ENCODE measurements at regions not wholly inside any gene's neighbourhood (a gene's known extent, or its start where the extent isn't known, plus 50 kb on each side); places are given as distances from the start of the nearest gene placed in this dataset.
"Not testable (repeated sequence)": the region's sequence is repeated elsewhere in the genome, so short reads cannot be mapped to it uniquely, and the experiment has no call there.

DNA sequence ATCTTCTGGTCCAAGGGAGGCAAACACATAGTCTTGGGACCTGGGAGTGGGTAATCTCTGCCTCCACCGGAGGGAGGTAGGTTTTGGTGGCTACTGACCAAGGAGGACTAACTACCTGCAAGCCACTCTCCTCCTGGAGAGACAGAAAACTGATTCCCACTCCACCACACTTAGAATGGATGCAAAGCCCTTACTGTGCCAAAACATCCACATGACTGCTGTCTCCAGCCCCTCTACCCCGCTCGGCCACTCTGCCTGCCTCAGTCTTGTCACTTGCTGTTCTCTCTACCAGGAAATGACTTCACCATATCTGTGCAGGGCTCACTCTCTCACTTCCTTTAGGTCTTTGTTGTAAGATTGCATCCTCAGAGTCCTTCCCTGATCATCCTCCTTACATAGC is 129.5 kb upstream of the ARG1 start:
- H3K4me1 ChIP-seq: no peaks in the 10 kb centered on the region
- no peak for TF ChIP-seq HOXB13 (CRISPR knock-in tag; IDR thresholded peaks at IDR 0.05; ENCODE audit: low read depth)
- TF ChIP-seq, protein P1, sequence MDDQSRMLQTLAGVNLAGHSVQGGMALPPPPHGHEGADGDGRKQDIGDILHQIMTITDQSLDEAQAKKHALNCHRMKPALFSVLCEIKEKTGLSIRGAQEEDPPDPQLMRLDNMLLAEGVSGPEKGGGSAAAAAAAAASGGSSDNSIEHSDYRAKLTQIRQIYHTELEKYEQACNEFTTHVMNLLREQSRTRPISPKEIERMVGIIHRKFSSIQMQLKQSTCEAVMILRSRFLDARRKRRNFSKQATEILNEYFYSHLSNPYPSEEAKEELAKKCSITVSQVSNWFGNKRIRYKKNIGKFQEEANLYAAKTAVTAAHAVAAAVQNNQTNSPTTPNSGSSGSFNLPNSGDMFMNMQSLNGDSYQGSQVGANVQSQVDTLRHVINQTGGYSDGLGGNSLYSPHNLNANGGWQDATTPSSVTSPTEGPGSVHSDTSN (IDR thresholded peaks at IDR 0.05): no peak
- TF ChIP-seq, protein P2, sequence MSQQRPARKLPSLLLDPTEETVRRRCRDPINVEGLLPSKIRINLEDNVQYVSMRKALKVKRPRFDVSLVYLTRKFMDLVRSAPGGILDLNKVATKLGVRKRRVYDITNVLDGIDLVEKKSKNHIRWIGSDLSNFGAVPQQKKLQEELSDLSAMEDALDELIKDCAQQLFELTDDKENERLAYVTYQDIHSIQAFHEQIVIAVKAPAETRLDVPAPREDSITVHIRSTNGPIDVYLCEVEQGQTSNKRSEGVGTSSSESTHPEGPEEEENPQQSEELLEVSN (IDR thresholded peaks at IDR 0.05; ENCODE audit: borderline replicate concordance, low read depth): no peak
- no peak for TF ChIP-seq TFCP2L1 (CRISPR knock-in tag; IDR thresholded peaks at IDR 0.05)
- TF ChIP-seq, protein P3, sequence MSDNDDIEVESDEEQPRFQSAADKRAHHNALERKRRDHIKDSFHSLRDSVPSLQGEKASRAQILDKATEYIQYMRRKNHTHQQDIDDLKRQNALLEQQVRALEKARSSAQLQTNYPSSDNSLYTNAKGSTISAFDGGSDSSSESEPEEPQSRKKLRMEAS (IDR thresholded peaks at IDR 0.05): no peak
- no peak for TF ChIP-seq SMC3 (IDR thresholded peaks at IDR 0.05)
- TF ChIP-seq POLR2A (IDR thresholded peaks at IDR 0.05; ENCODE audit: low read length): no peak
- no peak for TF ChIP-seq GATA3 (IDR thresholded peaks at IDR 0.05; ENCODE audit: borderline replicate concordance)
- no peak for TF ChIP-seq CBX8 (IDR thresholded peaks at IDR 0.05)
- TF ChIP-seq, protein P4, sequence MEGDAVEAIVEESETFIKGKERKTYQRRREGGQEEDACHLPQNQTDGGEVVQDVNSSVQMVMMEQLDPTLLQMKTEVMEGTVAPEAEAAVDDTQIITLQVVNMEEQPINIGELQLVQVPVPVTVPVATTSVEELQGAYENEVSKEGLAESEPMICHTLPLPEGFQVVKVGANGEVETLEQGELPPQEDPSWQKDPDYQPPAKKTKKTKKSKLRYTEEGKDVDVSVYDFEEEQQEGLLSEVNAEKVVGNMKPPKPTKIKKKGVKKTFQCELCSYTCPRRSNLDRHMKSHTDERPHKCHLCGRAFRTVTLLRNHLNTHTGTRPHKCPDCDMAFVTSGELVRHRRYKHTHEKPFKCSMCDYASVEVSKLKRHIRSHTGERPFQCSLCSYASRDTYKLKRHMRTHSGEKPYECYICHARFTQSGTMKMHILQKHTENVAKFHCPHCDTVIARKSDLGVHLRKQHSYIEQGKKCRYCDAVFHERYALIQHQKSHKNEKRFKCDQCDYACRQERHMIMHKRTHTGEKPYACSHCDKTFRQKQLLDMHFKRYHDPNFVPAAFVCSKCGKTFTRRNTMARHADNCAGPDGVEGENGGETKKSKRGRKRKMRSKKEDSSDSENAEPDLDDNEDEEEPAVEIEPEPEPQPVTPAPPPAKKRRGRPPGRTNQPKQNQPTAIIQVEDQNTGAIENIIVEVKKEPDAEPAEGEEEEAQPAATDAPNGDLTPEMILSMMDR (IDR thresholded peaks at IDR 0.05): no peak
- TF ChIP-seq, protein P5, sequence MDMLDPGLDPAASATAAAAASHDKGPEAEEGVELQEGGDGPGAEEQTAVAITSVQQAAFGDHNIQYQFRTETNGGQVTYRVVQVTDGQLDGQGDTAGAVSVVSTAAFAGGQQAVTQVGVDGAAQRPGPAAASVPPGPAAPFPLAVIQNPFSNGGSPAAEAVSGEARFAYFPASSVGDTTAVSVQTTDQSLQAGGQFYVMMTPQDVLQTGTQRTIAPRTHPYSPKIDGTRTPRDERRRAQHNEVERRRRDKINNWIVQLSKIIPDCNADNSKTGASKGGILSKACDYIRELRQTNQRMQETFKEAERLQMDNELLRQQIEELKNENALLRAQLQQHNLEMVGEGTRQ (IDR thresholded peaks at IDR 0.05): no peak
- no peak for TF ChIP-seq MAZ (IDR thresholded peaks at IDR 0.05; ENCODE audit: borderline replicate concordance, low read depth, low read length)
- no peak for TF ChIP-seq HEYL (CRISPR knock-in tag; IDR thresholded peaks at IDR 0.05)
- no peak for TF ChIP-seq RNF2 (IDR thresholded peaks at IDR 0.05; ENCODE audit: borderline replicate concordance, low read depth)
- TF ChIP-seq POLR2AphosphoS2 (conservative IDR thresholded peaks at IDR 0.05; ENCODE audit: low read length): no peak
- TF ChIP-seq KDM5A (IDR thresholded peaks at IDR 0.05): no peak
- TF ChIP-seq SREBF2 (IDR thresholded peaks at IDR 0.05): no peak
- ChIA-PET CTCF (no interaction called here), POLR2A (no interaction called here)
- no peak for FAIRE-seq
- H3K9me3 ChIP-seq: no peaks in the 10 kb centered on the region
- H3K4me2 ChIP-seq: no peak overlapping the region
- no peak overlapping the region for H3K4me3 ChIP-seq
- no peak for DNase-seq (ENCODE audit: low read depth in 1 of 2, low spot score in 1 of 2)
- no peak for ATAC-seq
- WGBS (ENCODE audit: missing lambda C conversion rate): 95% methylated on average over 2 of the region's 3 CpGs
- H3K27ac ChIP-seq: no peak overlapping the region

DNA sequence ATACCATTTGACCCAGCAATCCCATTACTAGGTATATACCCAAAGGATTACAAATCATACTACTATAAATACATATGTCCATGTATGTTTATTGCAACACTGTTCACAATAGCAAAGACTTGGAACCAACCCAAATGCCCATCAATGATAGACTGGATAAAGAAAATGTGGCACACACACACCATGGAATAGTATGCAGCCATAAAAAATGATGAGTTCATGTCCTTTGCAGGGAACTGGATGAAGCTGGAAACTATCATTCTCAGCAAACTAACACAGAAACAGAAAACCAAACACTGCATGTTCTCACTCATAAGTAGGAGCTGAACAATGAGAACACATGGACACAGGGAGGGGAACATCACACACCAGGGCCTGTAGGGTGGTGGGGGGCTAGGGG is 127.7 kb upstream of the ARG1 start:
- H3K9me3 ChIP-seq; H3K4me1 ChIP-seq; DNase-seq (ENCODE audit: low read depth in 1 of 2, low spot score in 1 of 2); CTCF ChIA-PET; FAIRE-seq; ATAC-seq; H3K27ac ChIP-seq; POLR2A ChIA-PET; H3K4me3 ChIP-seq; H3K4me2 ChIP-seq: not testable (repeated sequence)

DNA sequence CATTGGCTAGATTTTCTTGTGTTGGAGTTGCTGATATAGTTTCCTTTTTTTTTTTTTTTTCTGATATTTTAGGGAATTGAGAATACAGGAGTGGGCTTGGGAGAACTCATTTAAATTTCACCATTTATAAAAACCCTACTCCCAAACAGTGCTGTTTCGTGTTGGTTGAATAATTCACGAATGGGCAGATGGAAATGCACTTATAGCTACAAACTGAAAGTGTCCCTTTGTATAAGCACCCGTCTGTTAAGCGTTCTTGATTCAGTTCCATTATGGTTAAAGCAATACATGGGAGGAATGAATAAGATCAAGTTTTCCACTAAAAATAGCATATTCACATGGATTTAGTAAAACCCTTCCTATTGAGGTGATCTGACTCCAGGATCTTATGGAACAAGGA is 122.2 kb upstream of the ARG1 start:
- no peak for ATAC-seq
- no peak overlapping the region for H3K4me3 ChIP-seq
- no peaks in the 10 kb centered on the region for H3K9me3 ChIP-seq
- no peak overlapping the region for H3K27ac ChIP-seq
- WGBS (ENCODE audit: missing lambda C conversion rate): 52% methylated on average over 4 of the region's 4 CpGs
- CTCF ChIA-PET: interaction anchor here (1.3 kb wide), 1 partner anchor 9 kb away, joined by 3 read pairs; no protein-coding TSS in a partner anchor
- POLR2A ChIA-PET: no interaction called here
- H3K4me2 ChIP-seq: no peak overlapping the region
- TF ChIP-seq ESRRA (IDR thresholded peaks at IDR 0.05; ENCODE audit: borderline replicate concordance, low read length) (no peak), EP300 (IDR thresholded peaks at IDR 0.05) (no peak), SREBF2 (IDR thresholded peaks at IDR 0.05) (no peak), POLR2A (IDR thresholded peaks at IDR 0.05; ENCODE audit: low read length) (no peak)
- no peak for DNase-seq (ENCODE audit: low read depth in 1 of 2, low spot score in 1 of 2)
- H3K4me1 ChIP-seq: no peaks in the 10 kb centered on the region
- FAIRE-seq: no peak

Data from A549 (cell line).